Lower leg skin (tissue), 3 donors: ENCODE measurements at regions not wholly inside any gene's neighbourhood (a gene's known extent, or its start where the extent isn't known, plus 50 kb on each side); places are given as distances from the start of the nearest gene placed in this dataset.

Experiments
- CTCF ChIP-seq, 3 donors: fragments of 450-650 bp; IDR thresholded peaks; one replicate each; pipeline ENCODE4 v1.5.1; 2016; ENCODE audit warnings: antibody characterized with exemption in 3 of 3, mild to moderate bottlenecking in 3 of 3, moderate library complexity in 2 of 3
- POLR2A ChIP-seq, 2 donors: fragments of 450-650 bp; IDR thresholded peaks; one replicate each; pipeline ENCODE4 v1.6.1; 2016 to 2017; ENCODE audit warnings: antibody characterized with exemption in 2 of 2, mild to moderate bottlenecking in 1 of 2, moderate library complexity in 1 of 2

DNA sequence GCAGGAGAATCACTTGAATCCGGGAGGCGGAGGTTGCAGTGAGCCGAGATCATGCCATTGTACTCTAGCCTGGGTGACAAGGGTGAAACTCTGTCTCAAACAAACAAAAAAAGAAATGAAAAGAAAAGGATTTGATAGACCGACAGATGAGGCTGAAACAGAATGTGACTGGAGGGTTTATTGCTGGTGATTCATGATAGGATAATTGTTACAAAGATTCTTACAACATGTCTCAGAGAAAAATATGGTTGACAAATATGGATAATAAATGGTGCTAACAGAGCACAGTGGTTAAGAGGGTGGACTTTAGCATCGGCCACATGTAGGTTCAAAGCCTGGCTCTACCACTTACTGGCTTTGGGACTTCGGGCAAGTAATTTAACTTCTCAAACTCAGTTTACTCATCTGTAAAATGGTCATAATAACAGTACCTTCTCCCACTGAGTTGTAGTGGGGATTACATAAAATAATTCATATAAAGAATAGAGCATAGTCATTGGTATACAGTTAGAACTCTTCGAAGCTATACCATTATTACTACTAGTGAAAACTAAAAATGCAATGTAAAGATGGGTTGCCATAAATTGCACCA is 131.9 kb downstream of the MAP3K7 start:
- TF ChIP-seq POLR2A (IDR thresholded peaks at IDR 0.05) (no peak), CTCF (IDR thresholded peaks at IDR 0.05) (no peak)
